Keratinocyte (primary cell): ENCODE measurements at regions not wholly inside any gene's neighbourhood (a gene's known extent, or its start where the extent isn't known, plus 50 kb on each side); places are given as distances from the start of the nearest gene placed in this dataset.

Source experiments
- EZH2 ChIP-seq: IDR thresholded peaks from one replicate; pipeline ENCODE4 v1.6.1; 2012; ENCODE audit warnings: inconsistent platforms, mild to moderate bottlenecking, low read length, moderate library complexity
- TF ChIP-seq, protein P1 (sequence below), 3 experiments: IDR thresholded peaks in 1 of 3; conservative IDR thresholded peaks in 1 of 3; optimal IDR thresholded peaks in 1 of 3; 2 replicates in 2 of 3; 3 replicates in 1 of 3; pipeline versions ENCODE3 to v1.5.1; 2011; ENCODE audit warnings: low read length in 3 of 3, mild to moderate bottlenecking in 3 of 3, moderate library complexity in 2 of 3, control low read depth in 1 of 3, inconsistent platforms in 1 of 3; ENCODE audit not compliant: insufficient read depth in 2 of 3; ENCODE audit errors: extremely low read depth in 1 of 3

DNA sequence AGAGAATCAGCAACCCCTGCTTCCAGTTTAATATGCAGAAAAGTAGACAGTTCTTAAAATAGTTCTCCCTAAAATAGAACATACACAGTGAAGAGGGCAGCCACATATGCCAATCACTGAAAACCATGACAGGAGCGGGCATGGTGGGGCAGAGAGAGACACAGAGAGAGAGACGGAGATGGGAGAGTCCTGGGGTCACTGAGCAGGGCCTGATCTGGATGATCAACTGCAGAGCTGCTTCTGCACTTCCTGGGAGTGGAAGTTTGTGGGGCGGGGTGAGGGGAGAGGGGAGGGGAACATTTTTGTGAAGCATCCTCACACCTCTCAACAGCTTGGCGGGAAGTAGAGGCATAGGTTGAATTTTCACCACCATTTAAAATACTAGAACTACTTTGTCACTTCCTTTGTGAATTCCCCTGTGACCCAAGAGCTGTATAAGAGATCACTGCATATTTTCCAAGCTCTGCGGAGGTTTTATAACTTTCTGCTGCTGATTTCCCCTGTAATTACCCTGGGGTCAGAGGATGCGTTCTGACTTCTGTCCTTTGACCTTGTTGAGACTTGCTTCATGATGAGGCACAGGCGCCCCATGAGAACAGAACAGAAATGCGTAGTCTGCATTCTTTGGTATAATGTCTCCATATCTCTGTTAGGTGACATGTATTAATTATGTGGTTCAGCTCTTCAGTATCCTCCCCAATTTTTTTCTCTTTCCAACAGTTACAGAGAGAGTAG, 419.4 kb downstream of the BRD1 start:
- TF ChIP-seq, protein P1, sequence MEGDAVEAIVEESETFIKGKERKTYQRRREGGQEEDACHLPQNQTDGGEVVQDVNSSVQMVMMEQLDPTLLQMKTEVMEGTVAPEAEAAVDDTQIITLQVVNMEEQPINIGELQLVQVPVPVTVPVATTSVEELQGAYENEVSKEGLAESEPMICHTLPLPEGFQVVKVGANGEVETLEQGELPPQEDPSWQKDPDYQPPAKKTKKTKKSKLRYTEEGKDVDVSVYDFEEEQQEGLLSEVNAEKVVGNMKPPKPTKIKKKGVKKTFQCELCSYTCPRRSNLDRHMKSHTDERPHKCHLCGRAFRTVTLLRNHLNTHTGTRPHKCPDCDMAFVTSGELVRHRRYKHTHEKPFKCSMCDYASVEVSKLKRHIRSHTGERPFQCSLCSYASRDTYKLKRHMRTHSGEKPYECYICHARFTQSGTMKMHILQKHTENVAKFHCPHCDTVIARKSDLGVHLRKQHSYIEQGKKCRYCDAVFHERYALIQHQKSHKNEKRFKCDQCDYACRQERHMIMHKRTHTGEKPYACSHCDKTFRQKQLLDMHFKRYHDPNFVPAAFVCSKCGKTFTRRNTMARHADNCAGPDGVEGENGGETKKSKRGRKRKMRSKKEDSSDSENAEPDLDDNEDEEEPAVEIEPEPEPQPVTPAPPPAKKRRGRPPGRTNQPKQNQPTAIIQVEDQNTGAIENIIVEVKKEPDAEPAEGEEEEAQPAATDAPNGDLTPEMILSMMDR (optimal IDR thresholded peaks at IDR 0.05 in 1 of 3, IDR thresholded peaks at IDR 0.05 in 1 of 3, conservative IDR thresholded peaks at IDR 0.05 in 1 of 3; ENCODE audit: extremely low read depth in 1 of 3, insufficient read depth in 2 of 3, low read length in 3 of 3): no peak
- no peak for TF ChIP-seq EZH2
